Natural killer cell (primary cell): ENCODE measurements at regions not wholly inside any gene's neighbourhood (a gene's known extent, or its start where the extent isn't known, plus 50 kb on each side); places are given as distances from the start of the nearest gene placed in this dataset.

Experiments
- ATAC-seq, 3 donors: fragments of 150-1000 bp in 2 of 3; fragments of 200-7000 bp in 1 of 3; cut with Tn5 transposase; 1 replicate in 1 of 3; 2 replicates in 2 of 3; pipeline ENCODE4 v1.10.0; 2021; ENCODE audit warnings: mild to moderate bottlenecking in 2 of 3, moderate library complexity in 2 of 3
- DNase-seq, 2 donors: peaks; one replicate each; pipeline versions ENCODE4 v3.0.0 to v3.0.0-alpha.2; 2013 to 2021; ENCODE audit warnings: mixed read lengths in 1 of 2
- H3K27ac ChIP-seq: one replicate; pipeline ENCODE4 v1.5.1; 2013; ENCODE audit warnings: mild to moderate bottlenecking, low read length
- H3K27me3 ChIP-seq: one replicate; pipeline ENCODE4 v1.6.1; 2013; ENCODE audit warnings: low read length; ENCODE audit not compliant: control insufficient read depth, insufficient read depth
- H3K36me3 ChIP-seq: one replicate; pipeline ENCODE4 v1.6.1; 2013; ENCODE audit warnings: low read length; ENCODE audit not compliant: control insufficient read depth, insufficient read depth
- H3K4me1 ChIP-seq: one replicate; pipeline ENCODE4 v1.6.1; 2013; ENCODE audit warnings: low read length; ENCODE audit not compliant: control insufficient read depth, insufficient read depth
- H3K4me3 ChIP-seq: one replicate; pipeline ENCODE4 v1.5.1; 2013; ENCODE audit warnings: low read length
- H3K9me3 ChIP-seq: one replicate; pipeline ENCODE4 v1.6.1; 2013; ENCODE audit warnings: low read length; ENCODE audit not compliant: control insufficient read depth, insufficient read depth
- H3K27ac Mint-ChIP-seq, 2 donors: one replicate each; pipeline ENCODE4 v1.8.0; 2022; ENCODE audit warnings: mild to moderate bottlenecking in 2 of 2, mixed read lengths in 2 of 2, moderate library complexity in 1 of 2
- H3K27me3 Mint-ChIP-seq, 2 donors: one replicate each; pipeline ENCODE4 v1.8.0; 2022; ENCODE audit warnings: low read depth in 2 of 2, mixed read lengths in 2 of 2
- H3K36me3 Mint-ChIP-seq: one replicate; pipeline ENCODE4 v1.8.0; 2022; ENCODE audit warnings: mixed read lengths
- H3K4me1 Mint-ChIP-seq, 2 donors: one replicate each; pipeline ENCODE4 v1.8.0; 2022; ENCODE audit warnings: mixed read lengths in 2 of 2
- H3K4me3 Mint-ChIP-seq: one replicate; pipeline ENCODE4 v1.8.0; 2022; ENCODE audit warnings: mild to moderate bottlenecking, moderate library complexity, mixed read lengths
- H3K9me3 Mint-ChIP-seq, 2 donors: one replicate each; pipeline ENCODE4 v1.8.0; 2022; ENCODE audit warnings: mixed read lengths in 2 of 2
- WGBS: methylation state at CpG from one replicate; pipeline ENCODE4 v1.1.7; 2013; ENCODE audit warnings: missing lambda C conversion rate; ENCODE audit not compliant: insufficient coverage; 5-methylcytosine and 5-hydroxymethylcytosine counted together
- intact Hi-C: fragments of 100-400 bp; cut with micrococcal nuclease; formaldehyde crosslinking; loops from one replicate; pipeline ENCODE4 v1.14.2; 2022
- TF ChIP-seq, protein P1 (sequence below): fragments of 200-600 bp; IDR thresholded peaks from one replicate; pipeline ENCODE4 v1.8.0; 2022; ENCODE audit warnings: antibody characterized with exemption

GRCh38 chr1:38102636-38103035 lies 56.0 kb upstream of the POU3F1 start:
- no peak for ATAC-seq

GRCh38 chr1:38101037-38101785 lies 54.6 kb upstream of the POU3F1 start:
- H3K4me3 ChIP-seq = no peak overlapping the region
- Mint-ChIP-seq H3K4me1 (no peaks in the 10 kb centered on the region), H3K9me3 (no peaks in the 10 kb centered on the region), H3K4me3 (no peak overlapping the region), H3K27me3 (peaks cover 10 to 15% of the 10 kb centered on the region in 2 donors), H3K27ac (no peak overlapping the region), H3K36me3 (no peaks in the 10 kb centered on the region)
- H3K27ac ChIP-seq = no peak overlapping the region
- 85% methylated on average over 8 of the region's 8 CpGs for WGBS
- intact Hi-C loops = no loop called here
- no peaks in the 10 kb centered on the region for H3K4me1 ChIP-seq
- DNase-seq = no peak
- no peaks in the 10 kb centered on the region for H3K9me3 ChIP-seq
- no peaks in the 10 kb centered on the region for H3K27me3 ChIP-seq
- no peak for ATAC-seq
- H3K36me3 ChIP-seq = no peaks in the 10 kb centered on the region
- TF ChIP-seq, protein P1, sequence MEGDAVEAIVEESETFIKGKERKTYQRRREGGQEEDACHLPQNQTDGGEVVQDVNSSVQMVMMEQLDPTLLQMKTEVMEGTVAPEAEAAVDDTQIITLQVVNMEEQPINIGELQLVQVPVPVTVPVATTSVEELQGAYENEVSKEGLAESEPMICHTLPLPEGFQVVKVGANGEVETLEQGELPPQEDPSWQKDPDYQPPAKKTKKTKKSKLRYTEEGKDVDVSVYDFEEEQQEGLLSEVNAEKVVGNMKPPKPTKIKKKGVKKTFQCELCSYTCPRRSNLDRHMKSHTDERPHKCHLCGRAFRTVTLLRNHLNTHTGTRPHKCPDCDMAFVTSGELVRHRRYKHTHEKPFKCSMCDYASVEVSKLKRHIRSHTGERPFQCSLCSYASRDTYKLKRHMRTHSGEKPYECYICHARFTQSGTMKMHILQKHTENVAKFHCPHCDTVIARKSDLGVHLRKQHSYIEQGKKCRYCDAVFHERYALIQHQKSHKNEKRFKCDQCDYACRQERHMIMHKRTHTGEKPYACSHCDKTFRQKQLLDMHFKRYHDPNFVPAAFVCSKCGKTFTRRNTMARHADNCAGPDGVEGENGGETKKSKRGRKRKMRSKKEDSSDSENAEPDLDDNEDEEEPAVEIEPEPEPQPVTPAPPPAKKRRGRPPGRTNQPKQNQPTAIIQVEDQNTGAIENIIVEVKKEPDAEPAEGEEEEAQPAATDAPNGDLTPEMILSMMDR = no peak

More at GRCh38 chr1:38102636-38103035, 56.0 kb upstream of the POU3F1 start:
- TF ChIP-seq, protein P1 = no peak
- no peak for DNase-seq
- no peaks in the 10 kb centered on the region for H3K9me3 ChIP-seq
- H3K4me3 ChIP-seq = no peak overlapping the region
- Mint-ChIP-seq H3K4me3 (no peak overlapping the region), H3K27ac (no peak overlapping the region), H3K4me1 (no peaks in the 10 kb centered on the region), H3K9me3 (no peaks in the 10 kb centered on the region), H3K36me3 (no peaks in the 10 kb centered on the region), H3K27me3 (peaks cover 10 to 12% of the 10 kb centered on the region in 2 donors)
- no peak overlapping the region for H3K27ac ChIP-seq
- intact Hi-C loops = no loop called here
- 95% methylated on average over 3 of the region's 3 CpGs for WGBS
- no peaks in the 10 kb centered on the region for H3K27me3 ChIP-seq
- H3K4me1 ChIP-seq = no peaks in the 10 kb centered on the region
- H3K36me3 ChIP-seq = no peaks in the 10 kb centered on the region

DNA sequence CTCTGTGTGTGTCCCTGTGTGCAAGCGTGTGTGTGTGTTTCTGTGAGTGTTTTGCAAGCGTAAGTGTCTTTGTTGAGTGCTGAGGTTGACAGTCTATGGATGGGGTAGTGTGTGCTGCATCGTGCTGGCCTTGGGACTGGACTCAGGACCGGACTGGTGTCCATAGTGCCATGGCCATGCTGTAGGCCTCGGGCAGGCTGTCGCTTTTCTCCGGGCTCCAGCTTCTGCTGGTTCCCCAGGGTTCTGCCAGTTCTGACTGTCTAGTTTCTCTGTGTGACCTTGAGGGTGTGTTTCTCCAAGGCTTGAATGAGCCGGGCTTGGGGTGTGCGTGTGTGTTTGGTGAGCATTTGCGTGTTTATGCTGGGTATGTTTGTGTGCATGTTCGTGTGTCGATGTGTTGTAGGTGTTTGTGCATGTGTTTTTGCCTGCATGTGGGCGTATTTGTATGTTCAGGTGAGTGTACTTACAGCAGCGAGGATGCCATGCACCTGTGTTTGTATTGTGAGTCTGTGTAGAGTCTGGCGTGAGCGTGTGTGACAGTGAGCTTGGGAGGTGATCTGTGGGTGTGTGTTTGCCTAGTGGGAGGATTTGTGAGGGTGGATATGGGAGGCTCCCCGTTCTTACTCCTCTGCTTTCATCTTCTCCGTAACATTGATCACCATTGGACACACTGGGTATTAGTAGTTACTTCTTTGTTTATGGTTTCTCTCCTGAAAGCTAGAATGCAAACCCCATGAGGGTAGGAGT lies 51.7 kb upstream of the POU3F1 start:
- no peak overlapping the region for H3K27ac ChIP-seq
- 79% methylated on average over 17 of the region's 18 CpGs for WGBS
- TF ChIP-seq, protein P1 = no peak
- Mint-ChIP-seq H3K27ac (no peak overlapping the region), H3K27me3 (peaks cover 14 to 17% of the 10 kb centered on the region in 2 donors), H3K9me3 (no peaks in the 10 kb centered on the region), H3K36me3 (no peaks in the 10 kb centered on the region), H3K4me1 (no peaks in the 10 kb centered on the region), H3K4me3 (no peak overlapping the region)
- no peak for ATAC-seq
- DNase-seq = no peak
- no peaks in the 10 kb centered on the region for H3K27me3 ChIP-seq
- intact Hi-C loops = no loop called here
- H3K4me3 ChIP-seq = no peak overlapping the region
- H3K9me3 ChIP-seq = no peaks in the 10 kb centered on the region
- no peaks in the 10 kb centered on the region for H3K36me3 ChIP-seq
- no peaks in the 10 kb centered on the region for H3K4me1 ChIP-seq
